RWPE1 (cell line): ENCODE measurements at regions not wholly inside any gene's neighbourhood (a gene's known extent, or its start where the extent isn't known, plus 50 kb on each side); places are given as distances from the start of the nearest gene placed in this dataset.
"Not testable (repeated sequence)": the region's sequence is repeated elsewhere in the genome, so short reads cannot be mapped to it uniquely, and the experiment has no call there.

Experiments used
- CTCF ChIA-PET: fragments of 350-600 bp; sonication (Branson Sonifier 250); formaldehyde crosslinking; extraction: SDS; loops from one replicate; lab custom pipeline; 2021; lab: Yijun Ruan, JAX
- POLR2A ChIA-PET: fragments of 400-600 bp; formaldehyde crosslinking; extraction: SDS; loops from one replicate; lab custom pipeline; 2020; ENCODE audit warnings: antibody characterized with exemption; ENCODE audit not compliant: low non-redundant PET; lab: Yijun Ruan, JAX
- DNase-seq: peaks from one replicate; pipeline ENCODE4 v3.0.0; 2012; ENCODE audit warnings: low spot score
- H3K27ac ChIP-seq: fragments of 450-650 bp; 2 replicates; pipeline ENCODE4 v1.5.1; 2017
- CTCF ChIP-seq: fragments of 450-650 bp; conservative IDR thresholded peaks from 2 replicates; pipeline ENCODE4 v1.5.1; 2017; ENCODE audit warnings: low read depth, mild to moderate bottlenecking

DNA sequence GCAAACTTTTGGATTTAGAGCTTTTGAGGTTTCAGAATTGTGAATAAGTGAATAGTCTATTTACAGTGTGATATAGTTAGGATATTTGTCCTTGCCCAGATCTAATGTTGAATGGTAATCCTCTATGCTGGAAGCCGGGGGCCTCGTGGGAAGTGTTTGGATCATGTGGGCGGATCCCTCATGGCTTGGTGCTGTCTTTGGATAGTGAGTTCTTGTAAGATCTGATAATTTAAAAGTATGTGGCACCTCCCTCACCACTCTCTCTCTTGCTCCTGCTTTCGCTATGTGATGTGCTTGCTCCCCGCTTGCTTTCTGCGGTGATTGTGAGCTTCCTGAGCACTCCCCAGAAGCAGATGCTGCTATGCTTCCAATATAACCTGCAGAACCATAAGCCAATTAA, 128.0 kb upstream of the KCNJ3 start:
- TF ChIP-seq CTCF, result no peak
- CTCF ChIA-PET, result no interaction called here
- no peak overlapping the region for H3K27ac ChIP-seq
- POLR2A ChIA-PET, result no interaction called here
- no peak for DNase-seq

DNA sequence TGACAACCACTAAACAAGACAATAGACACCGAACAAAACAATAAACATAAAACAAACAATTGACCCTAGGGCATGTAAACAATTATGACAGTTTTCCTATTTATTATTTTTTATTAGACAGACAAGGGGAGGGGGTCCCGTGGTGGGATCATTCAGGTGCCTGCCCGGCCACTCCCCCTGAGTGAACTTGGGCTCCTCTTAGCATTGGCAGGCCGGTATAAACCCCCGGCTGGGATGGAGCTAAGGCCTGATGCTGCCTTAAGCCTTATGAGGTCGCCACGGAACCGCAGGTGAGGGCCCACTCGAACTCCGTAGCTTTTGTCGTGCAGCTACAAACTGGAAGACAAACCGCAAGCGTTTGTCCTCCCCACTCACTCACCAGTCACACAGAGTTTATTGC, 121.8 kb upstream of the KCNJ3 start:
- POLR2A ChIA-PET, H3K27ac ChIP-seq, DNase-seq, CTCF ChIA-PET: not testable (repeated sequence)

GRCh38 chr2:154577390-154577789, 121.1 kb upstream of the KCNJ3 start:
- ChIA-PET CTCF (no interaction called here), POLR2A (no interaction called here)
- no peak overlapping the region for H3K27ac ChIP-seq
- DNase-seq, result no peak
- TF ChIP-seq CTCF, result no peak

DNA sequence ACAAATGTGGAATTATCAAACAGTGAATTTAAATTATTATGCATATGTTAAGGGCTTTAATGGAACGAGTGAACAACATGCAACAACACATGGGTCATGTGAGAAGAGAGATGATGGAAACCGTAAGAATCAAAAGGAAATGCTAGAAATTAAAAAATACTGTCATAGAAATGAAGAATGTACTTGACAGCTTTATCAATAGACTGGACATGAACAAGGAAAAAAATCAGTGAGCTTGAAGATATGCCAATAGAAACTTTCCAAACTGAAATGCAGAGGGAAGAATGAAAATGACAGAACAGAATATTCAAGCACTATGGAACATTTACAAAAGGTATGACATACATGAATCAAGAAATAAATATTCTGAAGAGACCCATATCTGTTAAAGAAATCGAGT, 117.7 kb upstream of the KCNJ3 start:
- DNase-seq, result no peak
- no peak overlapping the region for H3K27ac ChIP-seq
- ChIA-PET POLR2A (no interaction called here), CTCF (no interaction called here)
- TF ChIP-seq CTCF, result no peak

GRCh38 chr2:154582694-154583093, 115.8 kb upstream of the KCNJ3 start:
- POLR2A ChIA-PET, H3K27ac ChIP-seq, CTCF ChIA-PET, DNase-seq: not testable (repeated sequence)

DNA sequence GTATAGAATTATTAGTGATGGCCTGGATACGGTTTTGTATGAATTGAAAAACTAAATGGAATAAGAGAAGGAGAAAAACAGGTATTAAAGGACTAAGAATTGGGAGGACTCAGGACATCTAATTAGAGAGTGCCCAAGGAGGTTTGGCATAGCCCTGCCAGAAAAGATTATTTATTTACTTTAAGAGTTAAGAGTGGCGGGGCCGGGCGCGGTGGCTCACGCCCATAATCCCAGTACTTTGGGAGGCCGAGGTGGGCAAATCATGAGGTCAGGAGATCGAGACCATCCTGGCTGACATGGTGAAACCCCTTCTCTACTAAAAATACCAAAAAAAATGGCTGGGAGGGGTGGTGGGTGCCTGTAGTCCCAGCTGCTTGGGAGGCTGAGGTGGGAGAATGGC, 115.2 kb upstream of the KCNJ3 start:
- CTCF ChIA-PET, DNase-seq, H3K27ac ChIP-seq, POLR2A ChIA-PET: not testable (repeated sequence)

DNA sequence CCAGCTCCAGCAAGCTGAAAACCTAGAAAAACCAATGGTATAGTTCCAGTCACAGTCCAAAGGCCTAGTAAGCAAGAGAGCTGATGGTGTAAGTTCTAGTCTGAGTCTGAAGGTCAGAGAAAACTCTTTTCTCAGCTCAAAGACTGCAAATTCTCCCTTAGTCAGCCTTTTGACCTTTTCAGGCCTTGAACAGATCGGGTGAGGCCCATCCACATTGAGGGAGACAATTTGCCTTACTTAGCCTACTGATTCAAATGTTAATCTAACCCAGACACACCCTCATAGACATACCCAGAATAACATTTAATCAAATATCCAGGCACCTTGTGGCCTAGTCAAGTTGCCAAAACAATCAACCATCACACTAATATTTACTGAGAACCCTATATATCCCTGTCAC, 110.8 kb upstream of the KCNJ3 start:
- H3K27ac ChIP-seq, result no peak overlapping the region
- ChIA-PET CTCF (interaction anchor here (0.6 kb wide), 1 partner anchor 708 kb away, joined by 4 read pairs; no protein-coding TSS in a partner anchor), POLR2A (no interaction called here)
- no peak for TF ChIP-seq CTCF
- DNase-seq, result no peak

- TF ChIP-seq CTCF, result no peak
- ChIA-PET POLR2A (no interaction called here), CTCF (no interaction called here)
- DNase-seq, result no peak
- no peak overlapping the region for H3K27ac ChIP-seq
Observed at GRCh38 chr2:154588838-154589237, 109.7 kb upstream of the KCNJ3 start.
